GM21526 (cell line): ENCODE measurements at regions not wholly inside any gene's neighbourhood (a gene's known extent, or its start where the extent isn't known, plus 50 kb on each side); places are given as distances from the start of the nearest gene placed in this dataset.
A peak's percentile ranks its signal among the peaks of the same experiment; 100 is the strongest.
"Not testable (repeated sequence)": the region's sequence is repeated elsewhere in the genome, so short reads cannot be mapped to it uniquely, and the experiment has no call there.

Experiments used
- ATAC-seq: cut with Tn5 transposase; IDR thresholded peaks from one replicate; pipeline ENCODE4 v1.9.1; 2021; ENCODE audit warnings: moderate library complexity; ENCODE audit not compliant: unreplicated experiment, low FRiP score

DNA sequence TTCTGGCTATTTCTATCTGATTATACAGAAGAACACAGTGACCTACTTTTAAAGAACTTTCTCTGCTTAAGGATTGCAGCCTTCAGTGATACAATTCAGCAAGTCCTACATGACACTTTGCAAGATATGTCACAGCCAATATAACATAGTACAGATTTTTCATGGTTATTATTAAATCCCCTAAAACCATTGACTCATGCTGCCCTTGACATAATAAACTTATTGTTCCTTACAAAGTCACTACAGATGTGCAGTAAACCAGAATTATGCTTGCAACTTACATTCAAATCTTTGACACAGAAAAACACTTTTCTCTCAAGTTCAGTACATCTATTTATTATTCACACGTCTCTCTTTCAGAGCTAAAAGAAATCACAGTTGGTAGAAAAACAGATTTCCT is 1136.3 kb upstream of the ACO1 start:
- no peak for ATAC-seq

DNA sequence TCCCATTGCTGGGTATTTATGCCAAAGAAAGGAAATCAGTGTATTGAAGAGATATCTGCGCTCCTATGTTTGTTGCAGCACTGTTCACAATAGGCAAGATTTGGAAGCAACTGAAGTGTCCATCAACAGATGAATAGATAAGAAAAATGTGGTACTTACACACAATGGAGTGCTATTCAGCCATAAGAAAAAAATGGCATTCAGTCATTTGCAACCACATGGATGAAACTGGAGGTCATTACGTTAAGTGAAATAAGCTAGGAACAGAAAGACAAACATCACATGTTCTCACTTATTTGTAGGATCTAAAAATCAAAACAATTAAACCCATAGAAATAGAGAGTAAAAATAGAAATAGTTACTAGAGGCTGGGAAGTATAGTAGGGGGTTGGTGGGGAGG is 1133.1 kb upstream of the ACO1 start:
- ATAC-seq = no peak

DNA sequence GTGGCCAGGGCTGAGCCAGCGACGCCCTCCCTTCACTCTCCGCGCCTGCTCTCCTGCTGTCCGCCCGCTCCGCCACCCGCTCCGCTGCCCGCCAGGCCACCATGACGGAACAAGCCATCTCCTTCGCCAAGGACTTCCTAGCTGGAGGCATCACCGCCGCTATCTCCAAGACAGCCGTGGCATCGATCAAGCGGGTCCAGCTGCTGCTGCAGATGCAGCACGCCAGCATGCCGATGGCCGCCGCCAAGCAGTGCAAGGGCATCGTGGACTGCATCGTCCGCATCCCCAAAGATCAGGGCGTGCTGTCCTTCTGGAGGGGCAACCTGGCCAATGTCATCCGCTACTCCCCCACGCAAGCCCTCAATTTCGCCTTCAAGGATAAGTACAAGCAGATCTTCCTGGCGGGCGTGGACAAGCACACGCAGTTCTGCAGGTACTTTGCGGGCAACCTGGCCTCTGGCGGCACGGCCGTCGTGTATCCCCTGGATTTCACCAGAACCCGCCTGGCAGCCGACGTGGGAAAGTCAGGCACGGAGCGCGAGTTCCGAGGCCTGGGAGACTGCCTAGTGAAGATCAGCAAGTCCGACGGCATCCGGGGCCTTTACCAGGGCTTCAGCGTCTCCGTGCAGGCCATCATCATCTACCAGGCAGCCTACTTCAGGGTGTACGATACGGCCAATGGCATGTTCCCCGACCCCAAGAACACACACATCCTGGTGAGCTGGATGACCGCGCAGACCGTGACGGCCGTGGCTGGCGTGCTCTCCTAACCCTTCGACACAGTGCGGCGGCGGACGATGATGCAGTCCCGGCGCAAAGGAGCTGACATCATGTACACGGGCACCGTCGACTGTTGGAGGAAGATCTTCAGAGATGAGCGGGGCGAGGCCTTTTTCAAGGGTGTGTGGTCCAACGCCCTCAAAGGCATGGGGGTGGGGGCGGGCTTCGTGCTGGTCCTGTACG is 1130.4 kb upstream of the ACO1 start:
- no peak for ATAC-seq

DNA sequence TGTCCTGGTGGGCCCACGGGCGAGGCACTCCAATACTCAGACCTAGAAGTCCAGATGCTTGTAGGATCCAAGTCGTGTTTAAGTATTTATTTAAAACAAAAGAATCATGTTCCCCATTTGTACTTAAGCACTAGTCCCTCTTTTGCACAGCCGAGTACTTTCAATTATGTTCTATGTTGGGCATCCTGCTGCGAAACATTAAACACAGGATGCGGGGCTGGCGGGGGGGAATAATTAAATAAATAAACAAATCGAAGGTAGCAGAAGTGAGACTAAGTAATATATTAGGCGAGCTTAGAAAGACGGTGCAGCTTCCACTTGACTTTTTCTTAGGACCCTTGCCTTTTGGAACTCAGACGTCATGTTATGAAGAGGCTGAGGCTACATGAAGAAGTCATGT is 1129.2 kb upstream of the ACO1 start:
- ATAC-seq = no peak

DNA sequence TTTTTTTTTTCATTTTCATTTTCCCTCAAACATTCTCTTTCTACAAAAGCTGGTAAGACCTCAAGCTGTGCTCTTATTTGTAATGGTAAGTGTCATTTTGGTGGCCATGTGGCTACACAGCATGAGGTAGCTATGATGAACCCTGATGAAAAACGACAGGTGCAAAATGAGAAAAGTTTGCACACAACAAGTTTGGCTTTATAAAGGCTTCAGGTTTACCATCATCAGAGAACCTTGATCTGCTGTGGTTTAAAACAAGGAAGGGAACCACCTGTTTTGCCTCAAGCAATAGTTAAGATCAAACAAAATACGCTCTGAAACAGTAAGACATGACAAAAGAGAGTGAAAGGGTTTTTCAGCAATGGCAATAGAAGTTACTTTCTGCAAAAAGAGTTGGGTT is 1124.6 kb upstream of the ACO1 start:
- no peak for ATAC-seq

DNA sequence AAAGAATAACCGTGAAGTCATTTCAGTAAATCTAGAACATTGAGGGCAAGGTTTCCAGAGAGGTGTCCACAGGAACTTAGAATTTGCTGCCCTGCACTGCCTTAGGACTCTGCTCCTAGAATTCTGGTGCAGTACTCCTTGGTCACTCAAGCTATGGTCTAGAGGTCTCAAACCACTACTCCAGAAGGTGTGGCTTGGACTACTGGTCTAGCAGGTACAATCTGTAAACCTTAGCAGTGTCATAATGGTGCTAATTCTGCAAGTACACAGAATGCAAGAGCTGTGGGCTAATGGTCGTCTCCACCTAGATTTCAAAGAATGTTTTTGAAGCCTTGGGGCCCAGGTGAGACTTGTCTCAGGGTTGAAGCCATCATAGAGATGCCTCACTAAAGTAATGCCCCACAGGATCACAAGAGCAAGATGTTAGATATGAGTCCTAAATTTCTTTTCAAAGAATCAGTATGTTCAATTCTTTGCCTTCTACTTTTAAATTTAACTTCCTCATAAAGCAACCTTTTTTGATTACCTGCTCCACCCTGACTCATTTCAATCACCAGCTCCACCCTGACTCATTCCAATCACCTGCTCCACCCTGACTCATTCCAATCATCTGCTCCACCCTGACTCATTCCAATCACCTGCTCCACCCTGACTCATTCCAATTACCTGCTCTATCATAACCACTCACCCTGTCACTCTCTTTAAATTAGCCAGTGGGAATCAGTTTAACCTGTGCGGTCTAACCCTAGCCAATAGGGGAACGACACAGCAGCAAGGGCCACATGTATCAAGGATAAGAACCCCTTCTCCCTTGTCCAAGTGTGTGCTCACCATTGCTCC is 1111.8 kb upstream of the ACO1 start:
- ATAC-seq = no peak

DNA sequence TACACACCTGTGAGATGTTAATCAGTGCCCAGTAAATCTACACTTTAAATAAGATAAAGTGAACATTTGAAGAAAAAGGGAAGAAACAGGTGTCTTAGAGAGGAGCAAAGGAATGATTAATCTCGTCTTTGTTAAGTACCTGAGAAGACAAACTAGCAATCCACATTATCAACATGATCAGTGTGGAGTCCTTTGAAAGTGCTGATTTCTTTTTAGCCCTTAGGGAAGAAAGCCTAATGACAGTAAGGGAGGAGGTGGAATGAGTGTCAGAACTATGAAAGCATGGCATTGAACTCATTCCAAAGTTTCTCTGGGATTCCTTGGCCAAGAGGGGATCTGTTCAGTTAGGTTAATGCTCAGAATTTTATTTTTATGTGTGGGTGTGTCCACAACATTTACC is 1109.0 kb upstream of the ACO1 start:
- ATAC-seq = no peak

DNA sequence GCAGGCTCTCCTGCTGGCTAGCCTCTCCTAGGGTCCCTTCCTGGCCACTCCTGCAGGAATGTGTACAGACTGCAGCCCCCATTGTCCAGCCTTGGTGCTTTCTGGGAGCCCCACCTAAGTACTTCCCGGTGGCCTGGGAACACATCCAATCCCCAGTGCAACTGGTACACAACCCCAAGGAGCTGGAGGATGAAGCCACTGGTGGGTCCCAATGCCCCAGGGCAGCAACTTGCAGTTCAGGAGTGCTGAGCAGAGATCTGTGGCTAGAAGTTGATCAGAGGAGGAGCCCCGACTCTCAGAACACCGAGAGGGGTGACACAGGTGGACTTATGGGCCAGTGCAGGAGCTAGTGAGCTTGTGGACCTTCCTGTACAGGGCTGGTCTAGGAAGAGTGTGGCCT is 1093.7 kb upstream of the ACO1 start:
- ATAC-seq = no peak

DNA sequence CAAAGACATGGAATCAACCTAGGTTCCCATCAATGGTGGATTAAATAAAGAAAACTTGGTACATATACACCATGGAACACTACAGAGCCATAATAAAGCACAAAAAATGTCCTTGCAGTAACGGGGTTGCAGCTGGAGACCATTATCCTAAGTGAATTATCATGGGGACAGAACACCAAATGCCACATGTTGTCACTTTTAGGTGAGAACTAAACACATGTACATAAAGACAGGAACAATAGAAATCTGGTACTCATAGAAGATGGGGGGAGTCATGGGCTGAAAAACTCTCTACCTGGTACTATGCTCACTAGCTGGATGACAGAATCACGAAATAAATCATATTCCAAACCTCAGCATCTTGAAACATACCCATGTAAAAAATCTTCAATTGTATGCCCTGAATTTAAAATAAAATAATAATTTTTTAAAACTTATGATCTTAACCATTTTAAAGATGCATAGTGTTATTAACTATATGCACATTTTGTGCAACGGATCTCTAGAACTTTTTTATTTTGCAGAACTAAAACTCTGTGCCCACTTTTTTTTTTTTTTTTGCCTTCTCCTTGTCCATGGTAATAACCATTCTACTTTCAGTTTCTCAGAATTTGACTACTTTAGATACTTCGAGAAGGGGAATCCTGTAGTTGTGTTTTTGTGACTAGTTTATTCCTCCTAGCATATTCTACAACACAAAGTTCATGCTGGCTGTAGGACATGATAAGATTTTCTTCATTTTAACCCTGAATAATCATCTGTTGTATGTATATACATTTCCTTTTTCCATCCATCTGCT is 1081.6 kb upstream of the ACO1 start:
- ATAC-seq = peak; percentile 74

DNA sequence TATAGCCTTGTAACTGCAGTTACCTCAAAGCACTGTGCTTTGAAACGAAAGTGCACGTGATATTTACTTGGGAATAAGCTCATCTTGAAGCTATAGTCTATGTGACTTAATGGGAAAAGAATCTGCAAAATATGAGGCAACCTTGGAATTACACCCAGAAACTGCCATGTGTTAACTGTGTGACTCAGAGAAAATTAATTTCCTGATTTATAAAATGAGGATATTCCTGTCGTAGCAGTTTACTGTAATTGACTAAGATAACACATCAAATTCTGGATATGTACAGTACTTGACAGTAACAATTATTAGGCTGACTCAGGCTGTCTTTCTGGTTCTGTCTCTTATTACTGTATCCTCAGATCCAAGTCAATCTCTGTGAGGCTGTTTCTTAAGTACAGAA is 1079.9 kb upstream of the ACO1 start:
- no peak for ATAC-seq

DNA sequence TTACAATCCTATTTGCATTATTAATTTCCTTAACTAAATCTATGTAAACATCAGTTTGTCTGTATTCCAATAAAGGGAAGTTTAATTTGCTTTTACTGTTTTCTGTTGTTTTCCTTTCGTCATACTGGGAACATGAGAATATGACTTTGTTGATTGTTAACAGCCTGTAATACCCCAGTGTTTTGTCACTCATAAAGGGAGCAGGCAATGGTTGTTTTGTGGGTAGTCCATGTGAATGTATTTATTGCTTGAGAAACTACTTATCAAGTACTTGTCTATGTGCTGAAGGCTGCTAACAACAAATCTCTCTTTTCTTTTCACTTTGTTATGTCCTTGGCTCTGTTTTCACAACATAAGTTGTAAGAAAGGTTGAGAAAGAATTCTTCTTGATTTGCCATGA is 1070.2 kb upstream of the ACO1 start:
- ATAC-seq = no peak

DNA sequence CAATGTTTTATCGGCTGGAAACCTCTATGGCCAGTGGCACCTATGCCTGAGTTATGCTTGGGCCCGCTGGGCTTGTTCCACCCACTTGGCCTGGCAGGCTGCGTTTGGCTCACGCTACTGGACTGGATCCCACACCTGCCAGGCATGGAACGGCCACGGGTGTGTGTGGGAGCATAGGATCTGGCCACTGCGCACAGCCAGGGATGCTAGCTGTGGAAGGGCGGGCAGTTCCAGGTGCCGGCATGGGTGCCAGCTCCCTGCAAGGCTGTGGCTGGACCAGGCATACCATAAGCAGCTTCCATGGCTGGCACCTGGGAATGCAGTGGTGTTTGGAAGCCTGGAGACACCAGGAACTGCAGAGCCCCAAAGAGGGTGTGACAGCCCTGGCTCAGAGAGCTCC is 1063.9 kb upstream of the ACO1 start:
- no peak for ATAC-seq

DNA sequence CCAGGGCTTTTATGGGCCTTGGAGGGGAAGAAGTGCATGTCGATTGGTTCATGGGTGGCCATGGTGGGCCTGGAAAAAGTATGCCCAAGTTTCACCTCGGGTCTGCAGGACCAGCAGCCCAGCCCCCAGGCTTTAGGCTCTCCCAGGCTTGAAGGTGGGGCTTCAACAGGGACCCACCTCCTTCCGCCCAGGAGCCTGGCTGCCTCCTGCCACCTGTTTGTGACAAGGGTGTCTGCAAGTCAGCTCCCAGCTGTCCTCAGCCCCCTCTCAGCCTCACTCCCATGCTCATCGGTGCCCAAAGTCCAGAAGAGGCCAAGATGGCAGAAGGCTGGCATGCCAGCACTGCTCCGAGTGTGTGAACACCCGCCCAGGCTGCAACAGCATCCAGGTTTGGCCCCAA is 1063.2 kb upstream of the ACO1 start:
- no peak for ATAC-seq

DNA sequence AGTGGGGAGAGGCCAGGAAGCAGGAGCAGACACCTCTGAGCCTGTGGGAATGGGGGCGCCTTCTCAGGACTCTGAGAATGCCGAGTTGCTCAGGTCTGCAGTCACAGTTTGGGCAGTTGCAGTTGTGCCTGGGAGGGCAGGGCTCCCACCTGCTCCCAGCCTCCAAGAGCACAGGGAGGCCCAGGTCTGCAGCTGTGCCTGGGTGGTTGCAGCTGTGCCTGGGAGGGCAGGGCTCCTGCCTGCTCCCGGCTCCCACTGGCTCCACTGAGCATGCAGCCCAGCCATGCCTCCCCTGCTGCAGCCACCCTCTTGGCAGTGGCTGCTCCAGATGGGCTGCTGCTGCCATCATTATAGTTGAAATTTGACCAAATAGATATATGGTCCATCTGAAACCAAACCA is 1062.8 kb upstream of the ACO1 start:
- no peak for ATAC-seq

DNA sequence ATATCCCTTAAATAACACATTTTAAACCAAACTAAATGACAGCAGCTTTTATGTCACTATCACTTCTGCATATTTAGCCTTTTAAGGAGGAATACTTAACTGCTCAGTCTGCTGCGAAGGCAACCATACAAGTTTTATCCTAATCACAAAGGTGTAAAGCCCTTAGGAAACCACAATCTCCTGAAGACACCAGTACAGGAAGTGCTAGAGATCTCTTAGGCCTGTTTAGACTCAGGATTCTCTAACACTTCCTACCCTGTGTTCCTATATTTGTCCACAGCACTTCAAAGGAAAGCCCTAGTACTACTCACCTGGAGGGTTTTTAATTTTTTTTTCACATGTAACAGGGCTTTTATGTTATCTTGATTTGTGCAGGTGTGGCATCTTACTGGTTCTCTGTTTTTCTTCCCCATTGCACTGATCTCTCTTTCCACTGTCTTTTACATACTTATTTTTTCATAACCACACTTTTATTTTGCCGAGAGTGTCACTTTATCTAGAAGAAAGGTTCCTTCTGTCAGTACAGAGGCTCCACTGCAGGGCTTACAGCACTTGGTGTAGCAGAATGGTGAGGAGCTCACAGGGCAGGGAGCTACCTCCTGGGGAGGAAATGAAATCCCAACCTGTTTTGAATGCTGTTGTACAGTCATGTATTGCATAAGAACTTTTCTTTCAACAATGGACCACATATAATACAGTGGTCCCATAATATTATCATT is 1060.6 kb upstream of the ACO1 start:
- ATAC-seq = no peak

DNA sequence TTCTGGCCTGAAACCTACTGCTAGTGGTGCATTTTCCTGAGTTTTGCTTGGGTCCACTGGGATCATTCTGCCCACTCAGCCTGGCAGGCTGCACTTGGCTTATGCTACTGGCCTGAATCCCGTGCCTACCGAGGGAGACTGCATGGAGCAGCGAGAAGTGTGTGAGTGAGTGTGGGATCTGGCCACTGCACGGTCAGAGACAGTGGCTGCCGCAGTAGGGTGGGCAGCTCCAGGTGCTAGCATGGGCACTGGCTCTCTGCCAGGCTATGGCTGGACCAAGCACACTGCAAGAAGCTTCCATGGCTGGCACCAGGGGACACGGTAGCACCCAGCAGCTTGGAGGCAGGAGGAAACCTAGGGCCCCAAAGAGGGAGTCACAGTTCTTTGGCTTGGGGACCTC is 1058.7 kb upstream of the ACO1 start:
- no peak for ATAC-seq

DNA sequence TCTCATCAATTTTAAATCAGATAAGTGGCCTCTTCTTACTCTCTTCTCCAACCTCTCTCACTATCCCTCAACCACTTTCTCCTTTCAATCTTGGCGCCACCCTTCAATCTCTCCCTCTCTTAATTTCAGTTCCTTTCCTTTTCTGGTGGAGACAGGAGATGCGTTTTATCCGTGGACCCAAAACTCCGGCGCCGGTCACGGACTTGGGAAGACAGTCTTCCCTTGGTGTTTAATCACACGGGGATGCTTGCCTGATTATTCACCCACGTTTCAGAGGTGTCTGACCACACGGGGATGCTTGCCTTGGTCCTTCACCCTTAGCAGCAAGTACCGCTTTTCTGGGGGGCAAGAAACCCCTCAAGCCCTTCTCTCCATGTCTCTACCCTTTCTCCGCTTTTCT is 1057.6 kb upstream of the ACO1 start:
- ATAC-seq = not testable (repeated sequence)

DNA sequence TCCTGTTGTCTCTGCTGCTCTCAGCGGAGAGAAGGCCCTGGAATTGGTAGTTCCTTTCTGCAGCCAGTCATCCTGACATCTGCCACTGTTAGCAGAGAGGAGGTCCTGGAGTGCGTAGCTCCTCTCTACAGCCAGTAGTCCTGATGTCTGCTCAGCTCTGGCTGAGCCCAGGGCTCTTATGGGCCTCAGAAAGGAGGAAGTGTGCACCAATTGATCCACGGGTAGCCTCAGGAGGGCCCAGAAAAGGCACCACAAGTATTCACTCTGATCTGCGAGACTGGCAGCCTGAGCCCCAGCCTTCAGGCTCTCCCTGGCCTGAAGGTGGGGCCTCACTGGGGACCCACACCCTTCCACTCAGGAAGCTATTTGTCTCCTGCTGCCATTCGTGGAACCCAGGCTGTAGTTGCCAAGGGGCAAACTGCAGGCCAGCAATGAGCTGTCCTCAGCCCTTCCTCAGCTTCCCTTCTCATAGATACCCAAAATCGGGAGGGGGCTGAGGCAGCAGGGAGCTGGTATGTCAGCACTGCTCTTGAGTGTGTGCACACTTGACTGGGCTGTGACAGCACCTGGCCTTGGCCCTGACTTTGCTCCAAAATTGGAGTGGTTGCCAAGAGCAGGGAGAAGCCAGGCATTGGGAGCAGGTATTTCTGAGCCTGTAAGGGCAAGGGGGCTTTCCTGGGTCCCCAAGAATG is 1049.5 kb upstream of the ACO1 start:
- no peak for ATAC-seq

DNA sequence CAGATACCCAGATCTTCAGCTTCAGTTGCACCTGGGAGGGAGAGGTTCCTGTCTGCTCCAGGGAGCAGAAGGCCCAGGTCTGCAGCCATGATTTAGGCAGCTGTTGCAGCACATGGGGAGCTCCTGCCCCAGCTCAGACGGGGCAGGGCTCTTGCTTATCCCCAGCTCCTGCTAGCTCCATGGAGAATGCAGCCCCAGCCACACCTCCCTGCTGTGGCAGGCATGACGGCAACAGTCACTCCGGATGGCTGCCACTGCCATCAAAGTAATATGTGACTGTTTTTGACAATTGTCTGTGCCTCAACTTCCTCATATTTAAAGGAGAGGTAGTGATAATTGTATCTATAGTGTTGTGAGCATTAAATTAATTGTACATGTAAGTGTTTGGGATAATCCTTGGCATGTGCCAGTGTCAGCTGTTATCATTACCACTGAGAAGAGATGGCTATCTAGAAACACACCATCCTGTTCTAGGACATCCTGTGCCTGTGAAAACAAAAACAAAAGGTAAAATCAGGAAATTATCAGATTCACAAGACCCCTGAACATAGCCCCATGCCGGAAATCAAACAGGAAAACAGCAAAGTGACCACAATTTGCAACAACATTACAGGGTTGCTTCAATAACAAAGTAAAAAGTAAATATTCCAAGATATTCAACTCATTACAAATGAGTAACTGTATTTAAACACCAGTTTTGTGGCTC is 1048.8 kb upstream of the ACO1 start:
- ATAC-seq = no peak
